Stimulated activated CD4-positive, alpha-beta T cell treated with anti-CD3 and anti-CD28 coated beads, Interleukin-4, amount 100 ng/mL, for 4 hours (primary cell): ENCODE measurements at regions not wholly inside any gene's neighbourhood (a gene's known extent, or its start where the extent isn't known, plus 50 kb on each side); places are given as distances from the start of the nearest gene placed in this dataset.
A peak's percentile ranks its signal among the peaks of the same experiment; 100 is the strongest.

Source experiments
- DNase-seq, 2 experiments: peaks; one replicate each; pipeline ENCODE4 v3.0.0-alpha.2; 2020

- DNase-seq: no peak
These were observed 297.9 kb upstream of the NFE2L3 start for GRCh38 chr7:25854059-25854458.

- no peak for DNase-seq
These were observed 297.1 kb upstream of the NFE2L3 start for GRCh38 chr7:25854608-25855497.

- DNase-seq: no peak
These were observed 295.9 kb upstream of the NFE2L3 start for GRCh38 chr7:25855854-25856782.

GRCh38 chr7:25857376-25858067, 294.5 kb upstream of the NFE2L3 start:
- DNase-seq: no peak

- no peak for DNase-seq
These were observed 293.8 kb upstream of the NFE2L3 start for GRCh38 chr7:25858200-25858524.

GRCh38 chr7:25858525-25859411, 293.2 kb upstream of the NFE2L3 start:
- DNase-seq: no peak

- no peak for DNase-seq
These were observed 292.4 kb upstream of the NFE2L3 start for GRCh38 chr7:25859412-25860274.

- DNase-seq: no peak
These were observed 291.5 kb upstream of the NFE2L3 start for GRCh38 chr7:25860275-25861163.

GRCh38 chr7:25861164-25861496, 290.9 kb upstream of the NFE2L3 start:
- DNase-seq: no peak

- no peak for DNase-seq
These were observed 290.3 kb upstream of the NFE2L3 start for GRCh38 chr7:25861601-25862260.

GRCh38 chr7:25862261-25863004, 289.6 kb upstream of the NFE2L3 start:
- peak; percentile 65 to 70 for DNase-seq

GRCh38 chr7:25863005-25863728, 288.8 kb upstream of the NFE2L3 start:
- DNase-seq: no peak

- DNase-seq: no peak
These were observed 288.3 kb upstream of the NFE2L3 start for GRCh38 chr7:25863729-25864110.

- no peak for DNase-seq
These were observed 287.5 kb upstream of the NFE2L3 start for GRCh38 chr7:25864511-25864910.

GRCh38 chr7:25864943-25865751, 286.9 kb upstream of the NFE2L3 start:
- DNase-seq: no peak

- no peak for DNase-seq
These were observed 283.5 kb upstream of the NFE2L3 start for GRCh38 chr7:25868509-25868908.

GRCh38 chr7:25870574-25870973, 281.4 kb upstream of the NFE2L3 start:
- no peak for DNase-seq
